ENCODE measurements at regions not wholly inside any gene's neighbourhood (a gene's known extent, or its start where the extent isn't known, plus 50 kb on each side); places are given as distances from the start of the nearest gene placed in this dataset.

- BruUV-seq (replicated peaks), result no TSS peak
- no peak for DNase-seq
- CTCF ChIA-PET, result no interaction called here
- Mint-ChIP-seq H3K36me3 (ENCODE audit: insufficient read depth, unreplicated experiment) (no peaks in the 10 kb centered on the region), H3K4me1 (ENCODE audit: low read depth, unreplicated experiment) (no peaks in the 10 kb centered on the region), H3K27ac (ENCODE audit: unreplicated experiment) (no peak overlapping the region), H3K4me3 (ENCODE audit: low read depth, unreplicated experiment) (no peak overlapping the region), H3K27me3 (ENCODE audit: unreplicated experiment) (no peaks in the 10 kb centered on the region), H3K9me3 (ENCODE audit: low read depth, unreplicated experiment) (no peaks in the 10 kb centered on the region)
- TF ChIP-seq CTCF (IDR thresholded peaks at IDR 0.05; ENCODE audit: unreplicated experiment), result no peak
- intact Hi-C loops (cut with micrococcal nuclease; ENCODE audit: unreplicated experiment), result no loop called here
Observed at GRCh38 chr6:126102358-126102757, 116.0 kb downstream of the TRMT11 start.

- Mint-ChIP-seq H3K36me3 (ENCODE audit: insufficient read depth, unreplicated experiment) (no peaks in the 10 kb centered on the region), H3K4me3 (ENCODE audit: low read depth, unreplicated experiment) (no peak overlapping the region), H3K27ac (ENCODE audit: unreplicated experiment) (no peak overlapping the region), H3K9me3 (ENCODE audit: low read depth, unreplicated experiment) (no peaks in the 10 kb centered on the region), H3K4me1 (ENCODE audit: low read depth, unreplicated experiment) (no peaks in the 10 kb centered on the region), H3K27me3 (ENCODE audit: unreplicated experiment) (no peaks in the 10 kb centered on the region)
- DNase-seq, result no peak
- intact Hi-C loops (cut with micrococcal nuclease; ENCODE audit: unreplicated experiment), result no loop called here
- no TSS peak for BruUV-seq (replicated peaks)
- no peak for TF ChIP-seq CTCF (IDR thresholded peaks at IDR 0.05; ENCODE audit: unreplicated experiment)
- CTCF ChIA-PET, result no interaction called here
Observed at GRCh38 chr6:126103993-126104392, 117.7 kb downstream of the TRMT11 start.

- no peaks in the 10 kb centered on the region for H3K4me1 Mint-ChIP-seq (ENCODE audit: low read depth, unreplicated experiment)
- H3K27me3 Mint-ChIP-seq (ENCODE audit: unreplicated experiment), result no peaks in the 10 kb centered on the region
- H3K9me3 Mint-ChIP-seq (ENCODE audit: low read depth, unreplicated experiment), result no peaks in the 10 kb centered on the region
- no peak for DNase-seq
- no peaks in the 10 kb centered on the region for H3K36me3 Mint-ChIP-seq (ENCODE audit: insufficient read depth, unreplicated experiment)
- no peak for TF ChIP-seq CTCF (IDR thresholded peaks at IDR 0.05; ENCODE audit: unreplicated experiment)
- H3K4me3 Mint-ChIP-seq (ENCODE audit: low read depth, unreplicated experiment), result no peak overlapping the region
- no TSS peak for BruUV-seq (replicated peaks)
- no peak overlapping the region for H3K27ac Mint-ChIP-seq (ENCODE audit: unreplicated experiment)
- CTCF ChIA-PET, result no interaction called here
- intact Hi-C loops (cut with micrococcal nuclease; ENCODE audit: unreplicated experiment), result no loop called here
Observed at GRCh38 chr6:126107475-126108166, 121.3 kb downstream of the TRMT11 start.

GRCh38 chr6:126110512-126111270, 124.4 kb downstream of the TRMT11 start:
- Mint-ChIP-seq H3K4me1 (ENCODE audit: low read depth, unreplicated experiment) (no peaks in the 10 kb centered on the region), H3K27me3 (ENCODE audit: unreplicated experiment) (no peaks in the 10 kb centered on the region), H3K36me3 (ENCODE audit: insufficient read depth, unreplicated experiment) (no peaks in the 10 kb centered on the region), H3K27ac (ENCODE audit: unreplicated experiment) (no peak overlapping the region), H3K4me3 (ENCODE audit: low read depth, unreplicated experiment) (no peak overlapping the region), H3K9me3 (ENCODE audit: low read depth, unreplicated experiment) (no peaks in the 10 kb centered on the region)
- no peak for DNase-seq
- BruUV-seq (replicated peaks), result no TSS peak
- no peak for TF ChIP-seq CTCF (IDR thresholded peaks at IDR 0.05; ENCODE audit: unreplicated experiment)
- intact Hi-C loops (cut with micrococcal nuclease; ENCODE audit: unreplicated experiment), result no loop called here
- CTCF ChIA-PET, result interaction anchor here (0.5 to 1.1 kb wide), 2 partner anchors 728 to 989 kb away, joined by 3 to 4 read pairs; no protein-coding TSS in a partner anchor
